GM20431 (cell line): ENCODE measurements at regions not wholly inside any gene's neighbourhood (a gene's known extent, or its start where the extent isn't known, plus 50 kb on each side); places are given as distances from the start of the nearest gene placed in this dataset.
"Not testable (repeated sequence)": the region's sequence is repeated elsewhere in the genome, so short reads cannot be mapped to it uniquely, and the experiment has no call there.

Experiments used
- in situ Hi-C: fragments of 300-500 bp; cut with MseI, MboI; formaldehyde crosslinking; loops from one replicate; pipeline ENCODE4 v1.15.0; 2020; ENCODE audit warnings: low sequenced_read_pairs; ENCODE audit not compliant: unreplicated experiment

DNA sequence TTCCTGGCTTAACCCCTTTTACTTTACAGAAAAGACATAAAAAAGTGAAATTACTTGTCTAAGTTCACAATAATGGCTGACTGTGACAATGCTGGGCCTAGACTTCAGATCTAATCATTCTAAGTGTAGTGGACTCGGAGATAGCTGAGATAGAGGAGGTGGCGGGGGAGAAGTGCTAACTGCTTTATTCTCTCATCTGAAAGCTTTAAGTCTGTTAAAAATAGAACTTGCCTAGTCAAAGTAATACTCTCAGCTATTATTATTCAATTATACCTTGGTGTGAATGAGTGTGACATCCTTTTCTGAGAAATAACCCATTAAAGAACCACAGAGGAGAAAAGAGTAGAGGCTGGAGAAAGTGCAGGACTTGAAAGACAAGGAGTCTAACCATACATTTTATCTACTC, 96.1 kb upstream of the OLIG2 start:
- in situ Hi-C loops = no loop called here

DNA sequence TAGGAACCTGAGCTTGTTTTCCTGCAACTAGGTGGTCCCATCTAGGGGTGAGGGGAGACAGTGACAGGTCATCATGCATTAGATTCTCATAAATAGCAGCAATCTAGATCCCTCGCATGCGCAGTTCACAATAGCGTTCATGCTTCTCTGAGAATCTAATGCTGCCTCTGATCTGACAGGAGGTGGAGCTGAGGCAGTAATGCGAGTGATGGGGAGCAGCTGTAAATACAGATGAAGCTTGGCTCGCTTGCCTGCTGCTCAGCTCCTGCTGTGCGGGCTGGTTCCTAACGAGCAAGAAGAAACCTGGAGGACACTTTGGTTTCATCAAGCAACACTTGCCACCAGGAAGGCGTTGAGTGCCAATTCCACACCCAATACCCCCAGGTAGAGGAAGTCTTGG, 95.1 kb upstream of the OLIG2 start:
- in situ Hi-C loops = no loop called here

DNA sequence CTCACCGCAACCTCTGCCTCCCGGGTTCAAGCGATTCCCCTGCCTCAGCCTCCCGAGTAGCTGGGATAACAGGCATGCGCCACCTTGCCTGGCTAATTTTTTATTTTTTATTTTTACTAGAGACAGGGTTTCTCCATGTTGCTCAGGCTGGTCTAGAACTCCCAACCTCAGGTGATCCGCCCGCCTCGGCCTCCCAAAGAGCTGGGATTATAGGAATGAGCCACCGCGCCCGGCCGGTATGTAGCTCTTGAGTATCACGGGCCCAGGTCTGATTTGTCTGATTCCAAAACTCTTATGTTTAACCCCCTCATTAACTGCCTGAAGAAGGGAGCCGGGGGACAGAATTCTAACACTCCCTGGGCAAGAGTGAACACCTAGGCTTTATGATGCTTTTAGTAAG, 91.7 kb upstream of the OLIG2 start:
- in situ Hi-C loops = not testable (repeated sequence)

DNA sequence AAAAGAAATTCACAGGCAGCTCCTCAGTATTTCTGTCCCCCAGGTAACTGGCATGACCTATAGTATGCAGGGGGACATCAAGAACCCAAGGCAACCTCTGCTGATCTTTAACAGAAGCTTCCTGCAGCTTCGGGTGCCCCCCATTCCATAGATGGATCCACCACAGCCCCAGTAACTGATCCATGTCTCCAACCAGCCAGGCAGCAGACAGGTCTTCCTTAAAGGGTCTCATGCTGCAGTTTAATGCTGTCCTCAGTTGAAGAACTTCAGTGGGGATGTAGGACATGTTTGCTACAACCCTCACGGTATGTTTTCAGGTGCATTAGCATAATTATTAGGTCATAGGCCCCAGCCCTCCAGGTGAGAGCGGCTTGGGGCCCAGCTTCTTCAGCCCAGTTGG, 90.9 kb upstream of the OLIG2 start:
- in situ Hi-C loops = no loop called here

DNA sequence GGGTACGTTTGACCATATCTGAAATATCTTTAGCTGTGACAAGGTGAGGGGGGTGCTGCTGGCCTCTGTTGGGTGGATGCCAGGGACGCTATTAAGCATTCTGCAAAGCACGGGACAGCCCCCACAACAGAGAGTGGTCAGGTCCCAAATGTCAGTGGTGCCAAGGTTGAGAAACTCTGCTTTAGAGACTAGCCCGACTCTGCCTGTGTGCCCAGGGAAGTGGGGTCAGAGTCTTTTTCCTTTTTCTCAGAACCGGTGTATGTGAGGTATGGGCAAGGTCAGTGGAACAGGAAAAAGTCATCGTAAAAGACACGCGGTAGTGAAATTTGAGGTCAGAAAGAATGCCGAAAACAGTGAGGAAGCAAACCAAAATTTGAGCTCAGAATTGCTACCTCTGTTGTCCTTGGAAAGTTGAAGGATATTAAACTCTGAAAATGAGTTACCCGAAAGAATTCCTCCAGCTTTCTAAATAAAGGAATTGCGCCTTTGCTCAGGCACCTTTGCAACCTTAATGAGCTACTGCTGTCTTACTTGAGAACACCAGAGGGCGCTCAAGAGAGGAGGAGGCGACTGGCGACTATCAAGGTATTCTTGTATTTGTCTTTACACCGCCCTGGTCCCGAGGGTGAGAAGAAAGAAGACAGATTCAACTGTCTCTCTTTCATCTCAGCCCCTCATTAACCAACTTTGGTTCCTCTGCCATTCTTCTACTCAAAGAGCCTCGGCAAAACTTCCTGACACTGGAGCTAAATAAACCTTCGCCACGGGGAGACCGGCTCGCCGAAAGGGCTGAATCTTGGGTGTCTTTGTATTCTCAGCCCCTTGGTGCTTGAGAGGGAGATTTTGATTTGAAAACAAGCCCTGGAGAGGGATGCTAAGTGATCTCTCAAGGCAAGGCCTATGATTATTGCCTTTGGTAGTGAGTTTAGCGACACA, 85.4 kb upstream of the OLIG2 start:
- in situ Hi-C loops = no loop called here

DNA sequence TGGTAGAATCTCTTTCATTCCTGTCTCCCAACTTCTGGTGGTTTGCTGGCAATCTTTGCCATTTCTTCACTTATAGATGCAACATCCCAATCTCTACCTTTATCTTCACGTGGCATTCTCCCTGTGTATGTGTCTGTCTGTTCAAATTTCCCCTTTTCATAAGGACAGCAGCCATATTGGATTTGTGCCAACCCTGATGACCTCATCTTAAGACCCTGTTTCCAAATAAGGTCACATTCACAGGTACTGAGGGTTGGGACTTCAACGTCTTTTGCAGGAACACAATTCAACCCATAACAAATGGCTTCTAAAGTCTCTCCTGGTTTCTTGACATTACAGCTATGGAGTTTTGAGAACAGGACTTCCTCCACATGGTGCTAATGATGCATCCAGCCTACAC, 84.5 kb upstream of the OLIG2 start:
- in situ Hi-C loops = no loop called here

DNA sequence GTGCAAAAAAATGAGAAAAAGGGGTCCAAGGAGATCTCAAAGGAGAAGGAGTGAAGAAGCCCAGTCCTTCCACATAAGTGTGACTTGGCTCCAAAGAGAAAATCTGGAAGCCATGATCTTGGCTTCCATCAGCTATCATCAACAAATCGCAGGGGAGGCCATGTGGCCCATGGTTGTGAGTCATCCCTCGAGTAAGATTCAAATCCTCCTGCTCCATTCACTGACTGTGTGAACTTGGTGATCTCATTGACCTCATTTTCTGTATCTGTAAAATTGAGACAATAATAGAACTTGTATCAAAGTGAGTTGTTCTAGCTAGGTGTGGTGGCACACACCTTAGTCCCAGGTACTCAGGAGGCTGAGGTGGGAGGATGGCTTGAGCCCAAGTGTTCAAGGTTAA, 79.1 kb upstream of the OLIG2 start:
- in situ Hi-C loops = no loop called here

DNA sequence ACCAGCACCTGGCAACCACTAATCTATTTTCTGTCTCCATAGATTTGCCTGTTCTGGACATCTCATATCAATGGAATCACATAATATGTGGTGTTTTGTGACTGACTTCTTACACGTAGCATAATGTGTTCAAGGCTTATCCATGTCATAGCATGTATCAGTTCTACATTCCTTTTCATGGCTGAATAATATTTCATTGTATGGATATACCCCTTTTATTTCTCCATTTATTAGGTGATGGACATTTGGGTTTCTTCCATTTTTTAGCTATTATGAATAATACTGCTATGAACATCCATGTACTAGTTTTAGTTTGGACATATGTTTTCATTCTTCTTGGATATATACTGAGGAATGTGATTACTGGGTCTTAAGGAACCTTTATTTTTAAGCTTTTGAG, 78.0 kb upstream of the OLIG2 start:
- in situ Hi-C loops = no loop called here

DNA sequence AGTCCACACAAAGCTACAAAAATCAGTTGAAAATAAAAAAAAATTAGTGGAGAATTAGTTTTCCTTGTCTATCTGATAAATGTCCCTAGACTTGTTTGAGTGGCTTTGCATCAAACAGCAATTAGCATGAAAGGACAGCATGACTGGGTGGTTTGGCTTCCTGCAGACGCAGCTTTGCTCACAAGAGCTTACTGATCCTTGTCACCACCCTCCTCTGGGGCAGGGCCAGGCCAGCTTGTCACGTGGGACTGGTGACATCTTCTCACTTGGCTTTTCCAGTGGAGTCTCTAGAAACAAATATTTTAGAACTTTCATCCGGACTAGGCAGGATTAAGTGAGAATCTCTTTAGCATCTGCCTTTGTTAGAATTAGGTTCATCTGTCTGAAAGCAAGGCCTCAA, 76.0 kb upstream of the OLIG2 start:
- in situ Hi-C loops = no loop called here

DNA sequence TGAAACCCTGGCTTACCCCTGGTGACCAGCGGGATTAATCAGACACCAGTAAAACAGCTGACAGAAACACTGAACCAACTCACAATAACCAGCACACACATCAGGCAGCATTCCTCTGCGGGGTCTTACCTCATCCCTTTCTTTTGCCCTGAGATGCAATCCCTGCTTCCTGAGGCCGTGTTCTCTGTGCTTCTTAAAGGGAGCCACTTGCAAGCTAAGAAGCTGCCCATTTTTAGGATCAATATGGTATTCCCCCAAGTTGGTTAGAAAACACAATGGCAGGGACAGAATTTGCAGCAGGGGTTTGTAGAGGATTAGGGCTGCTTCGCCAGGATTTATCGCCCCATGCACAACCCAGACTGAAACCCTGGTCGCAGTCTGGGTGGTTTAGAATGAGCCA, 74.7 kb upstream of the OLIG2 start:
- in situ Hi-C loops = no loop called here

DNA sequence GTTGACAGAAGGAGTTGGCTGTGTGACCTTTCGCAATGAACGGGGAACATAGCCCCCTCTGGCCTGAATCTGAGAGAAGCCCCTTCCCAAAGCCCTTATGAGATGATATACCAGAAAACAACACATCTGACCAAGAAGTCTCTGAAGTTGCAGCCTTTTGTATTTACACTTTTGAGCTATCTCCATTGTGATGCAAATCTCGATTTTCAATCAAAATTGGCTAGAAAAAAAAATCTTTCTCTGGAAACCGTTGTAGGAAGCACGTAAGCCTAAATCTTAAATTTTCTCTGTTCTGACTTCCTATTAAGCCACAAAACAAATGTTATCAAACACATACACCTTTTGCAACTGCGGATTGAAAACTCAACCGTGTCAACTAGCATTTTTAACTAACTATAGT, 71.4 kb upstream of the OLIG2 start:
- in situ Hi-C loops = no loop called here

DNA sequence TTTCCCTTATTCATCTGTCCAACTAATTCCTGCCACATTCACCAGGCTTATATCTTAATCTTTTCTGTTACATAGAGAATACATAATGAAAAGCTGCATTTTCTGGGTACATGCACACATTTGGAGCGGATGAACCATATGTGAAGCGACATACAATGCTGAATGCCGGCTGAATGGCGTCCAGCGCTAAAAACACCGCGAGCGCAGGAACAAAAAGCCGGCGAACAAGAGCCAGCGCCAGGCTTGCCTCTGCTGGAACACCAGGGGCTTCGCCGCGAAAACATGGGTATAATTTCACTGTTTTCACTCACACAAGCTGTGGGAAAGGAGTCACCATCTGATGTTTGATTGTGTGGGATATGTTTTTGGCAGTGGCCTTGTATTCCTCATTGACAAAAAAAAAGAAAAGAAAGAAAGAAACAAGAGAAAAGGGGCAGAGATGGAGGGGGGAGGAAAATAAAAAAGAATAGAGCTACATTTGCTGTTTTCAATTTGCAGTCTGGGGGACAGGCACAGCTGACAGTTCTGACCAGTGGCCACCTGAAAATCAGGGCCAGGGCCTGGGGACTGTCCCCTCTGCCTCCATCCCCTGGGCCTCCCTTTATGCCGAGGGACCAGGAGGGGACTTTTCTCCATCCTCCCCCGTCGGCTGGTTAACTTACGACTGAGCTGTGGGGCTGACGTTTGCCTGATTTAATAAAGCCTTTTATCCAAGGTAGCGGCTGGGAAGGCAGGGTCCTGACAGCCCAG, 70.2 kb upstream of the OLIG2 start:
- in situ Hi-C loops = no loop called here

DNA sequence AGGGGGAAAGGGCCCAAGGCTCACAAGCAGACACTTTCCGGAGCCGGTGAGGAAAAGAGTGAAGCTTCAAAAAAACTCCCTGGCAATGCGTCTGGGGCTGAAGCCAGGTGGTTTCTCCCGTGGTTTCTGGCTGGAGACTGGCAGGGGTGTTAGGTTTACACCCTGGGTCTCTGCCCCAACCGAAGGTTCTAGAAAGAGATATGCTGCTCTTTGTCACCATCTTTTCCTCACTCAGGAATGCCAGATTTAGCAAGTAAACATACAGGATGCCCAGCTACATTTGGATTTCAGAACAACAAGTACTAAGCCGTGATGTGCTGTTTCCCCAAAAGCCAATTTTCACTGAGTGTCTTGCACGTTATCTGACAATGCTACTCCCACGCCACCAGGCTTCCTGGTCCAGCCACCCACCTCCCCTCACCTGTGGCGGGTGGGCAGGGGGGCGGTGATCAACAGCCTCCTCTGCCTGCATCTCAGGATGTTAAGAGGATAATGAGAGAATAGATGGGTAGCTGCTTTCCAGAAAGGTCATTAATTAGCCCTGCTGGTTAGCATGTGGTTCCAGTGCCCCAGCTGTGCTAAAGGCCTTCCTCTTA, 69.6 kb upstream of the OLIG2 start:
- in situ Hi-C loops = no loop called here

DNA sequence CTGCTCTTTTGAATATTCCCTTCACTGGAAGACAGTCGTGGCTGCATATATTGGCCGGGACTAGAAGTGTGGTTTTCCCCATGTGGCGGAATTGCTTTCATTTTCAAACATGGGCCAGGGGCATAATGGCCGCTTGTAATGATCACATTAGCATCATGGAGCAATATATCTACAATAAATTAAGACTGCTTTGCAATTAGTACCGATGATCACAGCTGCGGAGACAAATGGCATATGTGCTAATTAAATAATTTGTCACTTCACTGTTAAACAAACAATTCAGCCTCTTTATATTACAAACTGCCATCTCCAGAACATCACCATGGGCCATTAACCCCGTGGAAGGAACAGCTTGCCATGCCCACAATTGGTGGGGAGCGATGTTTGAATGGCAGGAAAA, 68.2 kb upstream of the OLIG2 start:
- in situ Hi-C loops = no loop called here

DNA sequence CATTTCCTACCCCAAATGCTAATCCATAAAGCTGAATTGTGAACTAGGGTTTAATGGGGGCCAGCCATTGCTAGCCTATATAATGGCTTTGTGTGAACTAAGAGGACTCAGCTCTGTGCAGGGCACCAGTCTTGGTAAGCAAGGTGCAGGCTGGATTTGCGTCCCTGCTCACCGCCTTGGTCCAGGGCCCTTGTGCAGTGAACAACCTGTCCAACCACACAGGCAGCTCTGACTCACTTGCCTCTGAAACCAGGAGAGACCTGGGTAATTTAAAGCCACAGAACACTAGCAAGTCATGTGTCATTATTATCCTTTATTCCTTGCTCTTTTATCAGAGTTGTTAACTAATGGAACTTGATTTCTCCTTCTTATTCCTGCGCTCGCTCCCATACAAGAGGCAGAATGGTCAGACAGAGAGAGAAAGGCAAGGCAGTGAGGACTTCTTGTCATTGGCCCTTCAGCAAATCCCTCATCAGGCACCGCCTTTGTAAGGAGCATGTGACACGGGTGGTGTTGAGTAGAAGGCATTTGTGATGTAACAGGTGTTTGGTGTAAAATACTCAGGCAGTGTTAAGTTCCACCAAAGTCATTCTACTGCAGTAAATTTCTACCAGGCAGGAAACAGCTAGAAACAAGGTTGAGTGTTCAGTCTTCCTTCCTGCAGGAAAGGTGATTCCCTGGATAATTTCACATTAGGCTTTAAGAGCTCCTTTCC, 67.3 kb upstream of the OLIG2 start:
- in situ Hi-C loops = no loop called here

DNA sequence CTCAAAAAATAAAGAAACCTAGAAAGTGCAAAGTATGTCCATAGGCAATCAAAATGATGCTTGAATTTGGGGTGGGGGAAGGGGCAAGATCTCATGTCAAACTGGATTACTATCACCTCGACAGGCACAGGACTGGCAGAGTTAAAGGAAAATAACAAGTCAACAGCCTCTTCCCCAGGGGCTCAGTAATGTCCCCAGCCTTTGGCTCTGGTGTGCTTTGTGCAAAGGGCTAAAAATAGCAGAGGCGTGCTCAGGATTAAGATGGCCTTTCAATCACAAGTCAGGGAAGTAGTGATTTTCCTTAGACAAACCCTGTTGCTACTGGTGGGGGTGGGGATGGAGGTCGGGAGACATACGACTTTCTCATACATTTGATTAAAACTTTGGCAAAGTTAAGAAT, 63.5 kb upstream of the OLIG2 start:
- in situ Hi-C loops = no loop called here

DNA sequence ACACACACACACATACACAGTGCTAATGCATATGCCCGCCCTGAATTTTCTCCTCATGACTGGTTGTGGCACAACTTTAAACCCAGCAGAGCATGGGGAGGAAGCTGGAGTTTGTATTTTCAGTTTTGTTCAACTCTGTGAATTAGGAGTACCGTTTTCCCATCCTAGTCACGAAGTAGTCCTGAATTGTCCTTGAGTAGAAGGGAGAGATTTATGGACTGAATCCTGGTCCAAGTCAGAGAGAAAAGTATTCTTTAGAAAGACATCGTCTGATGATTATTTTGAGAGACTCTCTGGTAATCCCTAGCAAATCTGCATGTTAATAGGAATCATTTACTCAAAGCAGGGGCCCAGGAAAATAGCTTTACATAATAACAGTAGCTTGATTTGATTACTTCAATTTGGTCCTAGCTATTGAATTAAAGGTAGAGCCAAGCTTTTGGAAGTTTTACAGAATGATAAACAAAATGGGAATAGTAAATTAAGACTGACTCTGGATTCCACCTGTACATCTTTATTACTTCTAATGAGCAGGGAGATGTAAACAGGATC, 60.5 kb upstream of the OLIG2 start:
- in situ Hi-C loops = no loop called here

DNA sequence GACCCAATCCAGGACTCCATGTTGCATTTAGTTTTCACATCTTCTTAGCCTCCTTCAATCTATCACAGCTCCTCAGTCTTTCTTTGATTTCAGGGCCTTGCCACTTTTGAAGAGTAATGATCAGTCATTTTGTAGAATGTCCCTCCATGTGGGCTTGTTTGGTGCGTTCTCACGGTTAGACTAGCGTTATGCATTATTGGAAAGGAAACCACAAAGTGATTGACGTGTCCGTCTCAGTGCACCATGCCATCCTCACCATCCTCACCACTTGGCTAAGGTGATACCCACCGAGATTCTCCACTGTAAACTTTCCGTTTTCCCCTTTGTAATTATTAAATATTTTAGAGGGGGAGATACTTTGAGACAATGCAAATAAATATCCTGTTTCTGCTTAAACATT, 59.6 kb upstream of the OLIG2 start:
- in situ Hi-C loops = no loop called here

DNA sequence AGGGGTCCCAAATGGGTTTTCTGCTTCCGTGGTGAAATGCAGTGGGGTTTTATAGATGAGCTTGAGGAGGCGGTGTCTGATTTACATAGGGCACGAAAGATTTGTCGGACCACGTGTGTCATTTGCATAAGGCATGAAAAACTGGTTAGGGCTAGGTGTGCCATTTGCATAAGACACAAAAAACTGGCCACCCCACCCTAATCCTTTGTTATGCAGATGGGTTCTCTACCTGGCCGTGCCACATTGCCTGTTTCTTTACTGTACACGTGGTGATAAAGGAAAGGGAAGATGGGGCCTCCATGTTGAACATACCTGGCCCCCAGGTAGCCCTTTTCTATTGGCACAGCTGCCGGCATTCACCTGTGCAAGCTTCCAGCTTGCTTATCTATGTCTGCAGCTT, 57.6 kb upstream of the OLIG2 start:
- in situ Hi-C loops = not testable (repeated sequence)

DNA sequence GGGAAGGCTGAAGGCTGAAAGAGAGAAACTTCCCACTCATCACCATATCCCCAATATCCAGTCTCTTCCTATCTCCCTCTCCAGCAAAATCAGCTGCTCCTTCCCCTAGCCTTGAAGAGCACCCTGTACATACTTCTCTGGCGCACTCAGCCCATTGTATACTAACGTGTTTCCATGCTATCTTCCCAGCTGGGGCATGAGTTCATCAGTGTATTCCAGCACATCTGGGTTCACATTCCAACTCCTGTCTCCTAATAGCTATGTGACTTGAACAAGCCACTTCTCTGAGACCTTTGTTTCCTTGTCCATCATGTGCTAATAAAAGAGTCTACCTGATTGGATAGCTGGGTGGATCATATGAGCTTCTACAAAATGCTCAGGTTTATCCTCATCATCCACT, 51.1 kb upstream of the OLIG2 start:
- in situ Hi-C loops = no loop called here
